HEK293 (cell line): ENCODE measurements at regions not wholly inside any gene's neighbourhood (a gene's known extent, or its start where the extent isn't known, plus 50 kb on each side); places are given as distances from the start of the nearest gene placed in this dataset.
A peak's percentile ranks its signal among the peaks of the same experiment; 100 is the strongest.

Experiments used
- BCL11B ChIP-seq: fragments of 450-650 bp; formaldehyde crosslinking; IDR thresholded peaks from 2 replicates; pipeline ENCODE4 v1.5.1; 2016; ENCODE audit warnings: low read depth, missing biosample characterization, missing genetic modification characterization
- GLIS1 ChIP-seq: fragments of 450-650 bp; formaldehyde crosslinking; IDR thresholded peaks from 2 replicates; pipeline ENCODE4 v1.5.1; 2016; ENCODE audit warnings: missing biosample characterization, missing genetic modification characterization
- KLF8 ChIP-seq: fragments of 450-650 bp; formaldehyde crosslinking; IDR thresholded peaks from 2 replicates; pipeline ENCODE4 v1.5.1; 2016; ENCODE audit warnings: missing biosample characterization, missing genetic modification characterization
- MZF1 ChIP-seq: fragments of 450-650 bp; formaldehyde crosslinking; IDR thresholded peaks from 2 replicates; pipeline ENCODE4 v1.5.1; 2017; ENCODE audit warnings: missing biosample characterization, missing genetic modification characterization, borderline replicate concordance
- PRDM1 ChIP-seq: fragments of 450-650 bp; formaldehyde crosslinking; IDR thresholded peaks from 2 replicates; pipeline ENCODE4; 2016; ENCODE audit warnings: missing biosample characterization, missing genetic modification characterization
- SP7 ChIP-seq: fragments of 450-650 bp; formaldehyde crosslinking; IDR thresholded peaks from 2 replicates; pipeline ENCODE4 v1.5.1; 2016; ENCODE audit warnings: missing biosample characterization, missing genetic modification characterization
- TRIM28 ChIP-seq: IDR thresholded peaks from 2 replicates; pipeline ENCODE4 v1.6.1; 2011; ENCODE audit warnings: low read length, control low read depth, borderline replicate concordance
- YY1 ChIP-seq: fragments of 450-650 bp; formaldehyde crosslinking; IDR thresholded peaks from 2 replicates; pipeline ENCODE4 v1.5.1; 2018; ENCODE audit warnings: missing biosample characterization, missing genetic modification characterization
- ZBTB20 ChIP-seq: fragments of 450-650 bp; formaldehyde crosslinking; IDR thresholded peaks from 2 replicates; pipeline ENCODE4 v1.5.1; 2016; ENCODE audit warnings: missing biosample characterization, missing genetic modification characterization
- ZBTB48 ChIP-seq: fragments of 450-650 bp; formaldehyde crosslinking; IDR thresholded peaks from 2 replicates; pipeline ENCODE4 v1.5.1; 2016; ENCODE audit warnings: missing biosample characterization, missing genetic modification characterization
- ZEB2 ChIP-seq: fragments of 450-650 bp; formaldehyde crosslinking; IDR thresholded peaks from 2 replicates; pipeline ENCODE4 v1.5.1; 2016; ENCODE audit warnings: missing biosample characterization, missing genetic modification characterization
- ZNF24 ChIP-seq: fragments of 450-650 bp; formaldehyde crosslinking; IDR thresholded peaks from 2 replicates; pipeline ENCODE4 v1.5.1; 2016; ENCODE audit warnings: missing biosample characterization, missing genetic modification characterization
- ZNF324 ChIP-seq: fragments of 450-650 bp; formaldehyde crosslinking; IDR thresholded peaks from 2 replicates; pipeline ENCODE4 v1.5.1; 2016; ENCODE audit warnings: missing biosample characterization, missing genetic modification characterization
- ZNF341 ChIP-seq: fragments of 450-650 bp; formaldehyde crosslinking; IDR thresholded peaks from 2 replicates; pipeline ENCODE4; 2016; ENCODE audit warnings: low read depth, missing biosample characterization, missing genetic modification characterization
- ZNF473 ChIP-seq: fragments of 450-650 bp; formaldehyde crosslinking; IDR thresholded peaks from 2 replicates; pipeline ENCODE4 v1.5.1; 2017; ENCODE audit warnings: missing biosample characterization, missing genetic modification characterization
- ZNF501 ChIP-seq: fragments of 450-650 bp; formaldehyde crosslinking; IDR thresholded peaks from 2 replicates; pipeline ENCODE4 v1.5.1; 2016; ENCODE audit warnings: missing biosample characterization, missing genetic modification characterization
- ZNF561 ChIP-seq: fragments of 450-650 bp; IDR thresholded peaks from 2 replicates; pipeline ENCODE4 v1.5.1; 2018; ENCODE audit warnings: missing biosample characterization, missing genetic modification characterization, borderline replicate concordance
- ZNF623 ChIP-seq: fragments of 450-650 bp; formaldehyde crosslinking; IDR thresholded peaks from 2 replicates; pipeline ENCODE4 v1.5.1; 2016; ENCODE audit warnings: missing biosample characterization, missing genetic modification characterization
- ZNF660 ChIP-seq: fragments of 450-650 bp; IDR thresholded peaks from 2 replicates; pipeline ENCODE4 v1.5.1; 2018; ENCODE audit warnings: missing biosample characterization, mild to moderate bottlenecking, missing genetic modification characterization
- ZNF677 ChIP-seq: fragments of 450-650 bp; IDR thresholded peaks from 2 replicates; pipeline ENCODE4 v1.5.0; 2018; ENCODE audit warnings: missing biosample characterization, mild to moderate bottlenecking, missing genetic modification characterization, moderate library complexity
- ZNF768 ChIP-seq: fragments of 450-650 bp; formaldehyde crosslinking; IDR thresholded peaks from 2 replicates; pipeline ENCODE4 v1.5.1; 2018; ENCODE audit warnings: missing biosample characterization, mild to moderate bottlenecking, missing genetic modification characterization
- ZSCAN30 ChIP-seq: fragments of 450-650 bp; IDR thresholded peaks from 2 replicates; pipeline ENCODE4 v1.5.1; 2018; ENCODE audit warnings: missing biosample characterization, mild to moderate bottlenecking, missing genetic modification characterization, moderate library complexity
- ZXDB ChIP-seq: fragments of 450-650 bp; formaldehyde crosslinking; IDR thresholded peaks from 2 replicates; pipeline ENCODE4 v1.5.1; 2016; ENCODE audit warnings: missing biosample characterization, missing genetic modification characterization
- TF ChIP-seq, protein P1 (sequence below): fragments of 450-650 bp; formaldehyde crosslinking; conservative IDR thresholded peaks from 2 replicates; pipeline ENCODE4 v1.5.1; 2016; ENCODE audit warnings: low read depth, missing biosample characterization, missing genetic modification characterization
- TF ChIP-seq, protein P2 (sequence below): fragments of 450-650 bp; formaldehyde crosslinking; IDR thresholded peaks from 2 replicates; pipeline ENCODE4 v1.5.1; 2017; ENCODE audit warnings: missing biosample characterization, missing genetic modification characterization
- TF ChIP-seq, protein P3 (sequence below): fragments of 450-650 bp; formaldehyde crosslinking; IDR thresholded peaks from 2 replicates; pipeline ENCODE4 v1.5.1; 2016; ENCODE audit warnings: missing biosample characterization, missing genetic modification characterization
- TF ChIP-seq, protein P4 (sequence below): fragments of 450-650 bp; formaldehyde crosslinking; IDR thresholded peaks from 2 replicates; pipeline ENCODE4 v1.5.1; 2016; ENCODE audit warnings: missing biosample characterization, missing genetic modification characterization
- TF ChIP-seq, protein P5 (sequence below): fragments of 450-650 bp; formaldehyde crosslinking; IDR thresholded peaks from 2 replicates; pipeline ENCODE4 v1.5.1; 2016; ENCODE audit warnings: missing biosample characterization, missing genetic modification characterization

DNA sequence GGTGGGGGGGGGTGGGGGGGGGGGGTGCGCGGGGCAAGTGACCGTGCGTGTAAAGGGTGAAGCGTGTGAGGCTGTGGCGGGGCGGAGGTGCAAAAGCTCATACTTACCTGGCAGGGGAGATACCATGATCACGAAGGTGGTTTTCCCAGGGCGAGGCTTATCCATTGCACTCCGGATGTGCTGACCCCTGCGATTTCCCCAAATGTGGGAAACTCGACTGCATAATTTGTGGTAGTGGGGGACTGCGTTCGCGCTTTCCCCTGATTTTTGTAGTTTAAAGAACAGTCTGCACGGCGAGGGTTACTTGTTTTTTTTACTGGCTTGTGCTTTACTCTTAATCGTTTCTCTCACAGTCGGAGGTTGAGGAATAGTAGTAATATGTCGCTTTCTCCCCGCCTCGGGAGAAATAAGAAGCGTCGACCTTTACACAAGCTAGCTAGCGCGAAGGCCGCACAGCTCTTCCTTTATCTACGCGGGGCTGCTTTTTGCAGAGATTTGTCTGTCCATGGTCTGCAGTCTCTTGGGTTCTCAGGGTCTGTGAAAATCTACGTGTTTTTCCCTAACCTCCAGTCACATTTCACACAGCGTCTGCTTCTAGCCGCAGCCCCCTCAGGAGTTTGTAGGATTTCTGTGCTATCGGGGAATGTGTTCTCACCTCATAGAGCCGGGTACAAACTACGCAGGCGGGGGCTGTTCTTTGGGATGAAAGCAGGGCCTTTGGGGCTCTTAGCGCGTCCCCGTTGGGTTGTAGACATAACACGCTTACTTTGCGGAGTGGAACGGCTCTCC, 148.1 kb upstream of the NOTCH2NLA start (continued):
- TF ChIP-seq, protein P1, sequence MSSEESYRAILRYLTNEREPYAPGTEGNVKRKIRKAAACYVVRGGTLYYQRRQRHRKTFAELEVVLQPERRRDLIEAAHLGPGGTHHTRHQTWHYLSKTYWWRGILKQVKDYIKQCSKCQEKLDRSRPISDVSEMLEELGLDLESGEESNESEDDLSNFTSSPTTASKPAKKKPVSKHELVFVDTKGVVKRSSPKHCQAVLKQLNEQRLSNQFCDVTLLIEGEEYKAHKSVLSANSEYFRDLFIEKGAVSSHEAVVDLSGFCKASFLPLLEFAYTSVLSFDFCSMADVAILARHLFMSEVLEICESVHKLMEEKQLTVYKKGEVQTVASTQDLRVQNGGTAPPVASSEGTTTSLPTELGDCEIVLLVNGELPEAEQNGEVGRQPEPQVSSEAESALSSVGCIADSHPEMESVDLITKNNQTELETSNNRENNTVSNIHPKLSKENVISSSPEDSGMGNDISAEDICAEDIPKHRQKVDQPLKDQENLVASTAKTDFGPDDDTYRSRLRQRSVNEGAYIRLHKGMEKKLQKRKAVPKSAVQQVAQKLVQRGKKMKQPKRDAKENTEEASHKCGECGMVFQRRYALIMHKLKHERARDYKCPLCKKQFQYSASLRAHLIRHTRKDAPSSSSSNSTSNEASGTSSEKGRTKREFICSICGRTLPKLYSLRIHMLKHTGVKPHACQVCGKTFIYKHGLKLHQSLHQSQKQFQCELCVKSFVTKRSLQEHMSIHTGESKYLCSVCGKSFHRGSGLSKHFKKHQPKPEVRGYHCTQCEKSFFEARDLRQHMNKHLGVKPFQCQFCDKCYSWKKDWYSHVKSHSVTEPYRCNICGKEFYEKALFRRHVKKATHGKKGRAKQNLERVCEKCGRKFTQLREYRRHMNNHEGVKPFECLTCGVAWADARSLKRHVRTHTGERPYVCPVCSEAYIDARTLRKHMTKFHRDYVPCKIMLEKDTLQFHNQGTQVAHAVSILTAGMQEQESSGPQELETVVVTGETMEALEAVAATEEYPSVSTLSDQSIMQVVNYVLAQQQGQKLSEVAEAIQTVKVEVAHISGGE, result peak; percentile 71
- peak; percentile 97 for TF ChIP-seq ZNF501
- TF ChIP-seq, protein P2, sequence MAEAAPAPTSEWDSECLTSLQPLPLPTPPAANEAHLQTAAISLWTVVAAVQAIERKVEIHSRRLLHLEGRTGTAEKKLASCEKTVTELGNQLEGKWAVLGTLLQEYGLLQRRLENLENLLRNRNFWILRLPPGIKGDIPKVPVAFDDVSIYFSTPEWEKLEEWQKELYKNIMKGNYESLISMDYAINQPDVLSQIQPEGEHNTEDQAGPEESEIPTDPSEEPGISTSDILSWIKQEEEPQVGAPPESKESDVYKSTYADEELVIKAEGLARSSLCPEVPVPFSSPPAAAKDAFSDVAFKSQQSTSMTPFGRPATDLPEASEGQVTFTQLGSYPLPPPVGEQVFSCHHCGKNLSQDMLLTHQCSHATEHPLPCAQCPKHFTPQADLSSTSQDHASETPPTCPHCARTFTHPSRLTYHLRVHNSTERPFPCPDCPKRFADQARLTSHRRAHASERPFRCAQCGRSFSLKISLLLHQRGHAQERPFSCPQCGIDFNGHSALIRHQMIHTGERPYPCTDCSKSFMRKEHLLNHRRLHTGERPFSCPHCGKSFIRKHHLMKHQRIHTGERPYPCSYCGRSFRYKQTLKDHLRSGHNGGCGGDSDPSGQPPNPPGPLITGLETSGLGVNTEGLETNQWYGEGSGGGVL (tag by site-specific recombination), result peak; percentile 74
- TF ChIP-seq YY1, result peak; percentile 57; the same call in 1 of the 2 replicates
- TF ChIP-seq ZNF623 (tag by site-specific recombination), result peak; percentile 25; the same call in 1 of the 2 replicates
- 0 out of 2 replicates have a peak, but pooled peaks have one; percentile 24 for TF ChIP-seq GLIS1 (tag by site-specific recombination)
- TF ChIP-seq, protein P3, sequence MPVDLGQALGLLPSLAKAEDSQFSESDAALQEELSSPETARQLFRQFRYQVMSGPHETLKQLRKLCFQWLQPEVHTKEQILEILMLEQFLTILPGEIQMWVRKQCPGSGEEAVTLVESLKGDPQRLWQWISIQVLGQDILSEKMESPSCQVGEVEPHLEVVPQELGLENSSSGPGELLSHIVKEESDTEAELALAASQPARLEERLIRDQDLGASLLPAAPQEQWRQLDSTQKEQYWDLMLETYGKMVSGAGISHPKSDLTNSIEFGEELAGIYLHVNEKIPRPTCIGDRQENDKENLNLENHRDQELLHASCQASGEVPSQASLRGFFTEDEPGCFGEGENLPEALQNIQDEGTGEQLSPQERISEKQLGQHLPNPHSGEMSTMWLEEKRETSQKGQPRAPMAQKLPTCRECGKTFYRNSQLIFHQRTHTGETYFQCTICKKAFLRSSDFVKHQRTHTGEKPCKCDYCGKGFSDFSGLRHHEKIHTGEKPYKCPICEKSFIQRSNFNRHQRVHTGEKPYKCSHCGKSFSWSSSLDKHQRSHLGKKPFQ (tag by site-specific recombination), result peak; percentile 88
- TF ChIP-seq ZNF561, result peak; percentile 82
- TF ChIP-seq, protein P4, sequence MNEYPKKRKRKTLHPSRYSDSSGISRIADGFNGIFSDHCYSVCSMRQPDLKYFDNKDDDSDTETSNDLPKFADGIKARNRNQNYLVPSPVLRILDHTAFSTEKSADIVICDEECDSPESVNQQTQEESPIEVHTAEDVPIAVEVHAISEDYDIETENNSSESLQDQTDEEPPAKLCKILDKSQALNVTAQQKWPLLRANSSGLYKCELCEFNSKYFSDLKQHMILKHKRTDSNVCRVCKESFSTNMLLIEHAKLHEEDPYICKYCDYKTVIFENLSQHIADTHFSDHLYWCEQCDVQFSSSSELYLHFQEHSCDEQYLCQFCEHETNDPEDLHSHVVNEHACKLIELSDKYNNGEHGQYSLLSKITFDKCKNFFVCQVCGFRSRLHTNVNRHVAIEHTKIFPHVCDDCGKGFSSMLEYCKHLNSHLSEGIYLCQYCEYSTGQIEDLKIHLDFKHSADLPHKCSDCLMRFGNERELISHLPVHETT (tag by site-specific recombination), result 0 out of 2 replicates have a peak, but pooled peaks have one; percentile 23
- peak; percentile 95 for TF ChIP-seq ZEB2 (tag by site-specific recombination)
- TF ChIP-seq BCL11B (tag by site-specific recombination), result peak; percentile 59
- TF ChIP-seq ZNF768 (tag by site-specific recombination), result peak; percentile 16; the same call in 1 of the 2 replicates
- TF ChIP-seq ZXDB (tag by site-specific recombination), result peak; percentile 96
- TF ChIP-seq TRIM28, result peak; percentile 42; the same call in 1 of the 2 replicates
- TF ChIP-seq ZBTB48, result peak; percentile 60; the same call in 1 of the 2 replicates
- peak; percentile 97 for TF ChIP-seq ZSCAN30
- TF ChIP-seq KLF8 (tag by site-specific recombination), result peak; percentile 81
- peak; percentile 91 for TF ChIP-seq ZNF341 (tag by site-specific recombination)
- TF ChIP-seq ZNF473, result peak; percentile 79; the same call in 1 of the 2 replicates
- peak; percentile 91 for TF ChIP-seq MZF1 (tag by site-specific recombination)
- TF ChIP-seq, protein P5, sequence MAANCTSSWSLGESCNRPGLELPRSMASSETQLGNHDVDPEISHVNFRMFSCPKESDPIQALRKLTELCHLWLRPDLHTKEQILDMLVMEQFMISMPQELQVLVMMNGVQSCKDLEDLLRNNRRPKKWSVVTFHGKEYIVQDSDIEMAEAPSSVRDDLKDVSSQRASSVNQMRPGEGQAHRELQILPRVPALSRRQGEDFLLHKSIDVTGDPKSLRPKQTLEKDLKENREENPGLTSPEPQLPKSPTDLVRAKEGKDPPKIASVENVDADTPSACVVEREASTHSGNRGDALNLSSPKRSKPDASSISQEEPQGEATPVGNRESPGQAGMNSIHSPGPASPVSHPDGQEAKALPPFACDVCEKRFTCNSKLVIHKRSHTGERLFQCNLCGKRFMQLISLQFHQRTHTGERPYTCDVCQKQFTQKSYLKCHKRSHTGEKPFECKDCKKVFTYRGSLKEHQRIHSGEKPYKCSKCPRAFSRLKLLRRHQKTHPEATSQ (tag by site-specific recombination), result peak; percentile 62; the same call in 1 of the 2 replicates
- TF ChIP-seq PRDM1 (tag by site-specific recombination), result peak; percentile 92
- TF ChIP-seq ZNF24, result peak; percentile 73
- TF ChIP-seq SP7 (tag by site-specific recombination), result peak; percentile 79
- peak; percentile 87 for TF ChIP-seq ZBTB20
- TF ChIP-seq ZNF677, result 0 out of 2 replicates have a peak, but pooled peaks have one; percentile 43
- peak; percentile 92 for TF ChIP-seq ZNF660 (tag by site-specific recombination)
- TF ChIP-seq ZNF324 (tag by site-specific recombination), result 0 out of 2 replicates have a peak, but pooled peaks have one; percentile 28
